SK-N-SH treated with all-trans-retinoic acid at 6 μM for 48 hours (cell line): ENCODE measurements at regions not wholly inside any gene's neighbourhood (a gene's known extent, or its start where the extent isn't known, plus 50 kb on each side); places are given as distances from the start of the nearest gene placed in this dataset.

Source experiments
- BACH2 ChIP-seq: fragments of 250-450 bp; sonication (Bioruptor Pico); IDR thresholded peaks from 2 replicates; pipeline ENCODE4 v1.9.0; 2021; ENCODE audit warnings: mild to moderate bottlenecking, borderline replicate concordance
- CREB5 ChIP-seq: fragments of 250-450 bp; sonication (Bioruptor Pico); IDR thresholded peaks from 2 replicates; pipeline ENCODE4 v1.5.1; 2020; ENCODE audit warnings: low read depth, mild to moderate bottlenecking, moderate library complexity
- CSDC2 ChIP-seq: fragments of 250-450 bp; sonication (Bioruptor Pico); IDR thresholded peaks from 2 replicates; pipeline ENCODE4 v1.5.0; 2020; ENCODE audit warnings: mild to moderate bottlenecking, moderate library complexity
- GLIS3 ChIP-seq: fragments of 250-450 bp; sonication (Bioruptor Pico); IDR thresholded peaks from 2 replicates; pipeline ENCODE4 v1.5.0; 2020; ENCODE audit warnings: mild to moderate bottlenecking, moderate library complexity
- OSR1 ChIP-seq: fragments of 250-450 bp; sonication (Bioruptor Pico); IDR thresholded peaks from 2 replicates; pipeline ENCODE4 v1.8.0; 2022; ENCODE audit warnings: moderate library complexity, mild to moderate bottlenecking, inconsistent platforms
- RARB ChIP-seq: fragments of 250-450 bp; sonication (Bioruptor Pico); IDR thresholded peaks from 2 replicates; pipeline ENCODE4 v1.8.0; 2021; ENCODE audit warnings: mild to moderate bottlenecking, moderate library complexity
- SNAI2 ChIP-seq: fragments of 250-450 bp; sonication (Bioruptor Pico); IDR thresholded peaks from 2 replicates; pipeline ENCODE4 v1.5.0; 2020; ENCODE audit warnings: mild to moderate bottlenecking, moderate library complexity
- TOX ChIP-seq: fragments of 250-450 bp; sonication (Bioruptor Pico); IDR thresholded peaks from 2 replicates; pipeline ENCODE4 v1.8.0; 2021; ENCODE audit warnings: mild to moderate bottlenecking, moderate library complexity, borderline replicate concordance
- ZFP30 ChIP-seq: fragments of 450-650 bp; formaldehyde crosslinking; IDR thresholded peaks from 2 replicates; pipeline ENCODE4 v1.5.0; 2022; ENCODE audit warnings: mild to moderate bottlenecking, moderate library complexity
- ZNF8 ChIP-seq: fragments of 450-650 bp; formaldehyde crosslinking; IDR thresholded peaks from 2 replicates; pipeline ENCODE4 v1.5.0; 2020; ENCODE audit warnings: mild to moderate bottlenecking, moderate library complexity

GRCh38 chr5:126369995-126370731 lies 53.0 kb upstream of the GRAMD2B start:
- TF ChIP-seq CREB5 (CRISPR knock-in tag), result no peak
- no peak for TF ChIP-seq TOX
- TF ChIP-seq SNAI2 (CRISPR knock-in tag), result no peak
- TF ChIP-seq CSDC2, result no peak
- no peak for TF ChIP-seq GLIS3 (CRISPR knock-in tag)
- no peak for TF ChIP-seq BACH2 (CRISPR knock-in tag)
- no peak for TF ChIP-seq RARB
- no peak for TF ChIP-seq ZNF8 (CRISPR knock-in tag)
- TF ChIP-seq OSR1 (CRISPR knock-in tag), result no peak
- TF ChIP-seq ZFP30 (CRISPR knock-in tag), result no peak
